GM19239 (cell line): ENCODE measurements at regions not wholly inside any gene's neighbourhood (a gene's known extent, or its start where the extent isn't known, plus 50 kb on each side); places are given as distances from the start of the nearest gene placed in this dataset.
A peak's percentile ranks its signal among the peaks of the same experiment; 100 is the strongest.
"Not testable (repeated sequence)": the region's sequence is repeated elsewhere in the genome, so short reads cannot be mapped to it uniquely, and the experiment has no call there.

ENCODE experiments used
- DNase-seq: peaks from one replicate; pipeline ENCODE4 v3.0.0; 2011; ENCODE audit warnings: low spot score; ENCODE audit not compliant: insufficient read length
- FAIRE-seq: peaks from 2 replicates; lab custom pipeline; 2011; peaks lifted over from hg19 to GRCh38; lab: Jason Lieb, UNC

DNA sequence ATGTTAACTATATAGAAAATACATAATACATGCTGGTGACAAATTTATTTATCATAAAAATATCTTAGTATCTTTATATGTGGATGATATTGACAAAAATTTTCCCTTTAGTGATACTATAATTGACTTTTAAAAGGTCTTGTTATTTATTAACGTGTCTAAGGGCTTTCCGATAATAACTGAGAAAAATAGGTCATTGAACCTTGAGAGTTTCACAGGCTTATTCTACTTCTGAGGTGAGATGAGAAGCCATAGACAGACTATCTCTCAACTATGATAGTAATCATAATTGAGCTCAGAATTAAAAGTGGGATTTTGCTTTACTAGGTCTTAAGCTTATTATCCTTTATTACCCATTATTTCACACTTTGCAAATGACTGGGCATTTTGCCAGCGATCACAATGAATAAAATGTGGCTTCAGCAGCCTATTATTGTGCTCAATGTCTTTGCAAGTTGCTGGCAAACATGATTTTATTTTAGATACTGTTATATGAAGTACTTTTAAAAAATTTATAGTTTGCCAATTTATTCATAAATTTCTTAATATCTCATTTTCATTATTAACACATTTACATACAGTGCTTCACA, 574.5 kb downstream of the ZWINT start:
- FAIRE-seq (no peak), DNase-seq (no peak)

GRCh38 chr10:55782181-55782580, 578.9 kb downstream of the ZWINT start:
- DNase-seq, result no peak
- FAIRE-seq, result no peak

DNA sequence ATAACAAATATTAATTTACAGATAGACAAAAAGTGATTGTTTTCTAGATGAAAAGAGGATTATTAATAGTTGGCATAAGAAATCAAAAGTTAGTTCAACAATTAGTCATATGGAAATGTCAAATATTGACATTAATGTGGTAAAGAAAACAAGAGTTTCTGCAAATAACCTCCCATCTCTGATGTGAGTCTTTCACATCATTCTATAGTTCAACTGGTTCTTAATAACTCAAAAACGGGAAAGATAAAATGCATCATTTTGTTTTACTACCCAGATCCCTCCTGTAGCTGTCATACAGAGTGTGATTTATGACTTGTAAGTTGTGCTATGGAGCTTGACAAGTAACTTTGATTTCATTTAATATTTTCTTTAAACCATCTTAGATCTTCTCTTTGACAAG, 594.8 kb downstream of the ZWINT start:
- no peak for DNase-seq
- FAIRE-seq, result no peak

- FAIRE-seq, result no peak
- no peak for DNase-seq
Observed at GRCh38 chr10:55750458-55750857, 610.6 kb downstream of the ZWINT start.

- FAIRE-seq, result no peak
- DNase-seq, result no peak
Observed at GRCh38 chr10:55747244-55747643, 613.8 kb downstream of the ZWINT start.

DNA sequence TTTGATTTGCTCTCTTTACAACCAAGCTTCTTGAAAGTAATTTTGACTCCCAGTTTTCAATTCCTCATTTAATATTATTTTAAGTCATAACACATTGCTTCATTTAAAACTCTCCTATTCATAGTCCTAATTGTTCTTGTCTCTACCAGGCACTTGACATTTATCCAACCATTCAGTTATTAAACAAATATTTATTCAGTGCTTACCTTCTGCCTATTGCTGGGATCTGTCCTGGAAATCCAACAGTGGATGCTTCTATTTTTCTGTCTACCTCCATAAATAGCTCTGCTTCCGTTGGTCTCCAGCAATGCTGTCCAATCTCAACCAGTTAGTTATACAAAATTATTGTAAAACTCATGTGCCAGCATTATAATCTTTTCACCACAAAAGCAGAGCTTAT, 615.1 kb downstream of the ZWINT start:
- FAIRE-seq, result no peak
- no peak for DNase-seq

DNA sequence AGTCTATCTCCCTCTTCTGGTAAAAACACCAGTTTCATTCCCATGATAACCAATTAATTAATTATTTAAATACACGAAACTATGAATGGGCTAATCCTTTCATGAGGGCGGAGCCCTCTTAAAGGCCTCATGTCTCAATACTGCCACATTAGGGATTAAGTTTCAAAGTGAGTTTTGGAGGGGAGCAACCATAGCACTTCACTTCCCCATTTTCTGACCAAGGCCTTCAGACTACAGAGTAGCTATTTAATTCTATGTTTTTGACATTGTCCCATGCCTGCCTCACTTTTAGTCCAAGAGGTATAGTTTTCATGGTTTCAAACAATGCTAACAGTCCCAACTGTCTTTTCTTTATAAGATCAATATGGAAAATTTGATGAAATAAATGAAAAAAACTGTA, 618.6 kb downstream of the ZWINT start:
- no peak for FAIRE-seq
- DNase-seq, result no peak

DNA sequence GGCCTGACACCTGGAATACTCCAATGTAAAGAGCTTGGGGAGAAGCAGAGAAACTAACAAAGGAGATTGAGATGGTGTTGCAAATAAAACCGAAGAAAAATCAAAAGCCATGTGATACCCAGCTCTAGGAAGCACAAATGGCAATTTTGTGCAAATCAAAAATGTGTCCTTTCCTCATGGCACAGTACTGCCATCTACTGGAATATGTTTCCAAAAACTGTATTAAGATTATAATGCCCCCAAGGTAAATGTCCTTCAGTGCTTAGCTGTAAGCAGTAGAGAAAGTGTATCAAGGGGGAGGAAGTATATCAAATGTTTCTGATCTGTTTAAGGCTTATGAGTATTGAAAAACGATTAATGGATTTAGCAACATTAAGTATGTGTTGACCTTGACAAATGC, 620.3 kb downstream of the ZWINT start:
- peak; percentile 66 for FAIRE-seq
- not testable (repeated sequence) for DNase-seq

DNA sequence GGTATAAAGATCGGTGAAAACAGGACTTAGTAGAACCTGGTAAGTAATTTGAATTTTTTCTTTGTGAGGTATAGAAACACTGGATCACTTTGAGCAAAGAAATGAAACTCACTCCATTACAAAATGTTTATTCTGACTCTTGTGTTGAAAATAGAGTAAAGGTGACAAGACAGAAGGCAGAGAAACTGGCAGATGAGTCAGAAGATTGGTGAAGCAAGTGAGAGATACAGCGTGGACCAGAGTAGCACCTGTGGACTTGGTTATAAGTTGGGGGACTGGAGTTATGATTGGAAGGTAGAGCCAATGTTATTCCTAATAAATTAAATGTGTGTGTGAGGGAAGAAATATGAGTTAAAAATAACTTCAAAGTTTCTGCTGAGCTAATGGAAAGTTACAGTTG, 620.9 kb downstream of the ZWINT start:
- FAIRE-seq, result no peak
- DNase-seq, result no peak

DNA sequence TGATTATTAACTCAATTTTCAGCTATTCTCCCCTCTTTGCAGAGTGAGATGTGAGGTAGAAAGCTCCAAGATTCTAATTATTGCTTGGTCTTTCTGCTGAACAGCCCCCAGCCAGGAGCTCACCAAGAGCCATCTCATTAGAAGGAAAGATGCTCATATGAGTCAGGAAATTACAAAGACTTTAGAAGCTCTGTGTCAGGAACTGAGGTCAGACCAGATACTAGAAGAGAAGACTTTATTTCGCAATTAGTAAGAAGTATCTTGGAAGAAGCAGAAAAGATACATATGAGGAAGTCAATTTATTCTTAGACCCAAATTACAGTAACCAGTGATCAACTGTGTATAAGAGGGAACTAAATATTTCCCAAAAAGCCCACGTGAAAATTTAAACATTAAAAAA, 626.9 kb downstream of the ZWINT start:
- DNase-seq (no peak), FAIRE-seq (no peak)

GRCh38 chr10:55704950-55705349, 656.1 kb downstream of the ZWINT start:
- DNase-seq, result no peak
- no peak for FAIRE-seq

DNA sequence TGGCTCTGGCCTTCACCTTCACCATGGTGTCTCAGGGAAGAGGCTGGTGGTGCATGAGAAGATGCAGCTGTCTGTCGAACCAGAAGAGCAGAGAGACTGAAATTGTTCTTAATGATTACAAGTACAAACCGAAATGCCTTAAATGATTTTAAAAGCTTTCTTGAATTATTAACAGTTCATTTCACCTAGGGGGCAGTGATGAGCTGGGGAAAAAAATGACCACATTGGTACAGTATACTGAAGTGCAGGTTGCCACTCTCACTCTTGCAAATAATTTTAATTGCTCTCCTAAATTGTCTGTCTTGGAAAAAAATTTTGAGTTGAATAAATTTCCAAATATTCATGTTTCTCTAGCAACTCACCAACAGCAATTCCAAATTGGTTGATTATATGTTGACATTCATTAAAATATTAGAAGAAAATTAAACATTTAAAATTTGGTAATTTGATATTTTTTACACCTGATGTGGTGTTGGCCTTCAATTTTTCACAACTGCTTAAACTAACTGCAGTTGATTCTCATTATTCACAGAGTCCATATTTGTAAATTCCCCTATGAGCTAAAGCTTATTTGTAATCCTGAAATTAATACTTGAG, 692.6 kb downstream of the ZWINT start:
- DNase-seq (no peak), FAIRE-seq (no peak)

GRCh38 chr10:55653531-55653930, 707.5 kb downstream of the ZWINT start:
- FAIRE-seq (no peak), DNase-seq (no peak)

- no peak for FAIRE-seq
- DNase-seq, result no peak
Observed at GRCh38 chr10:55641601-55642000, 719.5 kb downstream of the ZWINT start.

DNA sequence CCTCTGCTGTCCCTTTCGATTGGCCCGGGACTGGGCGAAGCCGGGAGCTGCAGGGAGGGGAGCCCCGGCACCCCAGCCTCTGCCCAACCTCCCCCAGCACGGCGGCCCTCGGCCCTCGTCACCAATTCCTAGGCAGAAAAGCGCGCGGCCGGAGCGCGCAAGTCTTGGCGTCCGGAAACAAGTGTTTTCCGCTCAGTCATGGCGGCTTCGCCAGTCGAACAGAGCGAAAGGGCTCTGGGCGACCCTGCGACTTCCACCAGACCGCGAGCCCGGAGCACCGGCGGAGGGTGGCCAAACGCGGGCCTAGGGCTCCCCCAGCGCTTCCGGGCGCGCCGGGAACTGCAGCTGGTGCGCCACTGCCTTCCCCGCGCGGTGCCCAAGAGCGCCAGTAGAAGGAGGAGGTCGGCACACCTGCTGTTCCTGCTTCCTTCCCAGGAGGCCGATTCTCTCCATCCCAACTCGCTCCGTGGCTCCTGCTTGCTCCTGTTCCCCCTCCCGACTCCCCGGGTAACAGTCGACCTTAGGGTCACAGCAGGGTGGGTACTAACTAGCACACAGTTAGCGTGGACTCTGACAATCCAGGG, 729.9 kb downstream of the ZWINT start:
- FAIRE-seq, result no peak
- DNase-seq, result peak; percentile 33

DNA sequence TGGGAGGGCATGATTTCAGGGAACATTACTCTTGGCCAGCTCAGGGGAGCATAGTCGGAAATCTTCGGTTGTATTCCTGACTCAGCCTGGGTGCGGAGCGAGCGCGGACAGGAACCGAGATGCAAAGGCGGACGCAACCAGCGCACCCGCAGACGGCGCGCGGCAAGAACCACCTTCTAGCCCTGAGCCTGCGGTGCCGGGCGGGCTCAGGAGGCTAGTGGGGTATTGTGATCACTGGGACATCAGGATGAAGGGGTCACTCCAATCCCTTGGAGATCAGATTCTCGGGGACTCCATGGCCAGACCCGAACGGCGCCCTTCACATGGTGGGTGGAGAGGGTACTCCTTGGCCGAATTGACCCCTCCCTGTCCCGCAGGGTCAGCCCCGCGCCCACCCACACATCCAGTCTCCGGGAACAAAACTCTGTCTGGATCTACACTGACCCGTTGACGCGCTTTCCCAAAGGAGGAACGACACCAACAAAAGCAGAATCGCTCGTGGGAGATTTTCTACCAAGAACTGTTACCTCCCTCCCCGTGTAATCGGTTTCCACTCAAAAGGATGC, 730.5 kb downstream of the ZWINT start:
- FAIRE-seq, result no peak
- DNase-seq, result no peak

DNA sequence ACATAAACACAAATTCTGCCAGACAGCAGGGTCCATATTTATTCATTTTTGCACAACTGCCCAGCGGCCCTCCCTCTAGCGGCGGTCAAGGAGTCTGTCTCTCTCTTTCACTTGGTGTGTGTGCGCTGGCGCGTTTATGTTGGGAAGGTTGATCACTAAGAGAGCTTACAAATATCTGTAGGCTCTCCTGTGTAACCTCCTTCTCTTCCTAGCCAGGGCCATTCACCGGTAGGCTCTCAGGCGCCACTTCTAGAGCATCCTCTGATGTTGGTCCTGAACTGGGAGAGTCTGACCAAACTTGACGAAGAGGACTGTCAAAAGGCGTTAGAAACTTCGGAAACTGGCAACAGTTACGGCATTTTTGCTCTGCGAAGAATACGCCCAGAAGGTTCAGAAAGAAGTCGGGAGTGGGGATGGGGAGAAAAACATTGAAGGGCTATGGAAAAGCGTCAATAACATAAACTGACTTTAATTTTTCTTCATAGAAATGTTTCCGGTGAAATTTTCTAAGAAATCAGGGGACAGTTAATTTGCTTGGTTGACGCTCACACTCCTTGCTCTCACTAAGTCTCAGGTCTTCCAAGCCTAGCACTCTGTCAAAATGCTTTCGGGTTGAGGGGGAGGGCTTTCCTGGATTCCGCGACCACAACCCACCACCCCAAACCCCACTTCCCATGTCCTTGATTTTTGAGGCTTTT, 731.1 kb downstream of the ZWINT start:
- FAIRE-seq, result peak; percentile 35

GRCh38 chr10:55628260-55628701, 732.8 kb downstream of the ZWINT start:
- no peak for DNase-seq
- FAIRE-seq, result no peak

More for the DNA sequence above, 731.1 kb downstream of the ZWINT start:
- DNase-seq, result no peak

DNA sequence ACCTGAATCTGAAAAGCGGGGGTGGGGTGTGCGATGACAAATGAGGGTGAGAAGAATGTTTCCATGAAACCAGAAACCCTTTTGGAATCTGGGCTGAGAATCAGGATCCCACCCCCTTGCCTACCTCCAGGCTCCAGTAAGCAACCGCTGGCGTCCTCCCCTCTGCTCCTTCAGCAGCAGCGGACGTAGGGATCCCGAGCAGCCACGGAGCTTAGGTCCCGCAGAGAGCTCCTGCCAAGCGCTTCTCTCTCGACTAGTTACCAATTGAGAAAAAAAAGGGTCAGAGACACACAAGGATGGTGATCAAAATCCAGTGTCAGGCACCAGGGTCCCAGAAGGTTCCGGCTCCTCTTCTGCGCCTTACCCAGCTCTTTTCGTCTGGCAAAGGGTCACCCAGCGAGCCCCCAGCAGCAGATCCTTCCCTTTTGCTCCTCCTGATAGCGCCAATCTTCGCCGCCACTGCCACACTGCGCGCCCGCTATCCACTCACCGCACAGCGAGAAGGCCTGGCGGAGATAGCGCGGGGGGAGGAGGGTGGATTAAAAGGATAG, 733.5 kb downstream of the ZWINT start:
- DNase-seq, result no peak
- no peak for FAIRE-seq

GRCh38 chr10:55601690-55602478, 759.2 kb downstream of the ZWINT start:
- not testable (repeated sequence) for DNase-seq, FAIRE-seq
